ENCODE measurements at regions not wholly inside any gene's neighbourhood (a gene's known extent, or its start where the extent isn't known, plus 50 kb on each side); places are given as distances from the start of the nearest gene placed in this dataset.

DNA sequence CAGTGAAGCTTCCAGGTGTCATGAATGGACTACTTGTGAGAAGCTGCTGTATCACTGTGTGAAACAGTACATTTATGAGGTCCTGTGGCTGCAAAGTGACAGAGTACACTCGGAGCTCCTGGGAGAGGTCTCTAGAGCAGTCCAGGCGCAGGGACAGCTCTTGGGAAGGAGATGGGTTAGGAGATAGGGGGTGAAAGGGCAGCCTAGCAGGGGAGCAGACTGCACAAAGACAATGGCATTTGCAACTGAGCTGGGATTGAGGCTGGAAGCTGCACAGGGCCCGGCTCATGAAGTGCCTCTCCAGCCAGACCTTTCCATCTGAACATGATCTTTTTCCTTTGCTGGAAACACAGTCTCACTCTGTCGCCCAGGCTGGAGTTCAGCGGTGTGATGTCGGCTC is 83.6 kb downstream of the RHOB start:
- Histone ChIP-seq H3K27ac (ENCODE audit: insufficient read depth, low read depth, low read length) (no peak overlapping the region), H2AFZ (ENCODE audit: low read depth, low read length) (no peak overlapping the region), H3K27me3 (ENCODE audit: control insufficient read depth in 2 of 2, insufficient read depth in 2 of 2, low read length in 2 of 2) (no peaks in the 10 kb centered on the region), H3K4me1 (ENCODE audit: control insufficient read depth, extremely low read depth, insufficient read depth, low read length) (peaks cover 9% of the 10 kb centered on the region), H3K4me2 (ENCODE audit: insufficient read depth, low read length) (no peak overlapping the region), H3K36me3 (ENCODE audit: control insufficient read depth in 2 of 2, extremely low read depth in 1 of 2, insufficient read depth in 2 of 2, low read length in 2 of 2) (no peaks in the 10 kb centered on the region), H3K9me1 (replicated peaks; ENCODE audit: control insufficient read depth, extremely low read depth, insufficient read depth, low read length) (no peaks in the 10 kb centered on the region), H3K9ac (replicated peaks; ENCODE audit: extremely low read depth, insufficient read depth, low read length) (no peak overlapping the region), H4K20me1 (replicated peaks; ENCODE audit: control insufficient read depth, extremely low read depth, insufficient read depth, low read length) (no peaks in the 10 kb centered on the region), H3K9me3 (replicated peaks; ENCODE audit: control insufficient read depth, insufficient read depth, low read length) (no peaks in the 10 kb centered on the region), H3K4me3 (replicated peaks in 1 of 3; ENCODE audit: insufficient read depth in 1 of 3, low read depth in 1 of 3, low read length in 3 of 3) (no peak overlapping the region), H3K79me2 (ENCODE audit: control insufficient read depth, insufficient read depth, low read length) (no peaks in the 10 kb centered on the region)
- no TSS peak for BruUV-seq (replicated peaks)
- TF ChIP-seq EZH2 (IDR thresholded peaks at IDR 0.05; ENCODE audit: borderline replicate concordance, low read depth, low read length, severe bottlenecking), result no peak
- no peak for TF ChIP-seq GATA2 (IDR thresholded peaks at IDR 0.05; ENCODE audit: insufficient read depth, insufficient read length, low read depth, low read length)
- TF ChIP-seq POLR2AphosphoS5 (IDR thresholded peaks at IDR 0.05; ENCODE audit: insufficient read depth, low read depth, low read length), result no peak
- TF ChIP-seq, protein P1, sequence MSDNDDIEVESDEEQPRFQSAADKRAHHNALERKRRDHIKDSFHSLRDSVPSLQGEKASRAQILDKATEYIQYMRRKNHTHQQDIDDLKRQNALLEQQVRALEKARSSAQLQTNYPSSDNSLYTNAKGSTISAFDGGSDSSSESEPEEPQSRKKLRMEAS (IDR thresholded peaks at IDR 0.05; ENCODE audit: insufficient read depth, insufficient read length), result no peak
- TF ChIP-seq FOS (IDR thresholded peaks at IDR 0.05; ENCODE audit: borderline replicate concordance, insufficient read depth, low read length), result no peak
- TF ChIP-seq JUN (IDR thresholded peaks at IDR 0.05; ENCODE audit: borderline replicate concordance, insufficient read depth, insufficient read length, low read depth), result no peak
- TF ChIP-seq MYC (IDR thresholded peaks at IDR 0.05; ENCODE audit: low read depth, low read length), result no peak
- no peak for TF ChIP-seq POLR2A (IDR thresholded peaks at IDR 0.05; ENCODE audit: low read depth, low read length)
- TF ChIP-seq, protein P2, sequence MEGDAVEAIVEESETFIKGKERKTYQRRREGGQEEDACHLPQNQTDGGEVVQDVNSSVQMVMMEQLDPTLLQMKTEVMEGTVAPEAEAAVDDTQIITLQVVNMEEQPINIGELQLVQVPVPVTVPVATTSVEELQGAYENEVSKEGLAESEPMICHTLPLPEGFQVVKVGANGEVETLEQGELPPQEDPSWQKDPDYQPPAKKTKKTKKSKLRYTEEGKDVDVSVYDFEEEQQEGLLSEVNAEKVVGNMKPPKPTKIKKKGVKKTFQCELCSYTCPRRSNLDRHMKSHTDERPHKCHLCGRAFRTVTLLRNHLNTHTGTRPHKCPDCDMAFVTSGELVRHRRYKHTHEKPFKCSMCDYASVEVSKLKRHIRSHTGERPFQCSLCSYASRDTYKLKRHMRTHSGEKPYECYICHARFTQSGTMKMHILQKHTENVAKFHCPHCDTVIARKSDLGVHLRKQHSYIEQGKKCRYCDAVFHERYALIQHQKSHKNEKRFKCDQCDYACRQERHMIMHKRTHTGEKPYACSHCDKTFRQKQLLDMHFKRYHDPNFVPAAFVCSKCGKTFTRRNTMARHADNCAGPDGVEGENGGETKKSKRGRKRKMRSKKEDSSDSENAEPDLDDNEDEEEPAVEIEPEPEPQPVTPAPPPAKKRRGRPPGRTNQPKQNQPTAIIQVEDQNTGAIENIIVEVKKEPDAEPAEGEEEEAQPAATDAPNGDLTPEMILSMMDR (IDR thresholded peaks at IDR 0.05; ENCODE audit: extremely low read depth in 1 of 2, insufficient read depth in 1 of 2, low read depth in 1 of 2, low read length in 2 of 2), result no peak
- dilution Hi-C loops (cut with MboI; ENCODE audit: extremely low pct_ligation_motif_present, low sequenced_read_pairs) (no loop called here), intact Hi-C loops (cut with micrococcal nuclease) (no loop called here)
- FAIRE-seq (no peak), DNase-seq (ENCODE audit: low read depth, low spot score) (no peak)
- ChIA-PET POLR2A (no interaction called here), CTCF (interaction anchor here (1.1 to 1.5 kb wide), 2 partner anchors 11 to 35 kb away, joined by 3 to 5 read pairs; no protein-coding TSS in a partner anchor)

All from endothelial cell of umbilical vein (primary cell).